DND-41 (cell line): ENCODE measurements at regions not wholly inside any gene's neighbourhood (a gene's known extent, or its start where the extent isn't known, plus 50 kb on each side); places are given as distances from the start of the nearest gene placed in this dataset.

Experiments used
- EZH2 ChIP-seq: IDR thresholded peaks from 3 replicates; pipeline ENCODE4 v1.6.1; 2012; ENCODE audit warnings: borderline replicate concordance, low read depth, mild to moderate bottlenecking, moderate library complexity, low read length, inconsistent platforms; ENCODE audit not compliant: severe bottlenecking
- TF ChIP-seq, protein P1 (sequence below): IDR thresholded peaks from 2 replicates; pipeline ENCODE4 v1.5.1; 2012; ENCODE audit warnings: borderline replicate concordance, low read length, moderate library complexity, mild to moderate bottlenecking; ENCODE audit not compliant: poor library complexity, severe bottlenecking; ENCODE audit errors: extremely low read depth

DNA sequence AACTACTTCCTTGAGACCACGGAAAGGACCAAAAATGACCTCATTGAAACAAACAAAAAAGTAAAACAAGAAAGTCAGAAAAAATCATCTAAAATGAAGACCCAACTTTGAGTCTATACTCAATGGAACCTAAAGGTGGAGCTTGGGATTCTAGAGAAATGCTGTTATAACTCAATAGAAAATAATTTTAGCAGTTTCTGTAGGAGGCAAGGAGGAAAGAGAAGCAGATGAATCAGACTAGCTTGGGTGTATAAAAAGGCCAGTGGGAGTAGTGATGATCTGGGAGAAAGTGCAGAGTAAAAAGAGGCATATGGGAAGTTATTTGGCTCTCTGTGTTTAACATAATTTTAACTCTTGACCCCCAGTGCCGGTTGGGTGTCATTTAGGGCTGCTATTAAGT lies 94.4 kb downstream of the TMCO5A start:
- TF ChIP-seq, protein P1, sequence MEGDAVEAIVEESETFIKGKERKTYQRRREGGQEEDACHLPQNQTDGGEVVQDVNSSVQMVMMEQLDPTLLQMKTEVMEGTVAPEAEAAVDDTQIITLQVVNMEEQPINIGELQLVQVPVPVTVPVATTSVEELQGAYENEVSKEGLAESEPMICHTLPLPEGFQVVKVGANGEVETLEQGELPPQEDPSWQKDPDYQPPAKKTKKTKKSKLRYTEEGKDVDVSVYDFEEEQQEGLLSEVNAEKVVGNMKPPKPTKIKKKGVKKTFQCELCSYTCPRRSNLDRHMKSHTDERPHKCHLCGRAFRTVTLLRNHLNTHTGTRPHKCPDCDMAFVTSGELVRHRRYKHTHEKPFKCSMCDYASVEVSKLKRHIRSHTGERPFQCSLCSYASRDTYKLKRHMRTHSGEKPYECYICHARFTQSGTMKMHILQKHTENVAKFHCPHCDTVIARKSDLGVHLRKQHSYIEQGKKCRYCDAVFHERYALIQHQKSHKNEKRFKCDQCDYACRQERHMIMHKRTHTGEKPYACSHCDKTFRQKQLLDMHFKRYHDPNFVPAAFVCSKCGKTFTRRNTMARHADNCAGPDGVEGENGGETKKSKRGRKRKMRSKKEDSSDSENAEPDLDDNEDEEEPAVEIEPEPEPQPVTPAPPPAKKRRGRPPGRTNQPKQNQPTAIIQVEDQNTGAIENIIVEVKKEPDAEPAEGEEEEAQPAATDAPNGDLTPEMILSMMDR = no peak
- no peak for TF ChIP-seq EZH2
